Middle frontal gyrus (tissue), 1 donor: ENCODE measurements at regions not wholly inside any gene's neighbourhood (a gene's known extent, or its start where the extent isn't known, plus 50 kb on each side); places are given as distances from the start of the nearest gene placed in this dataset.

Experiments used
- DNase-seq: peaks from one replicate; pipeline ENCODE4 v3.0.0-alpha.2; 2015; ENCODE audit warnings: low spot score; ENCODE audit errors: extremely low spot score

GRCh38 chr4:42750091-42750490, 93.2 kb upstream of the ATP8A1 start:
- no peak for DNase-seq

- DNase-seq, result no peak
Measured at GRCh38 chr4:42747971-42748370, 91.1 kb upstream of the ATP8A1 start.

- no peak for DNase-seq
Measured at GRCh38 chr4:42736527-42737195, 79.8 kb upstream of the ATP8A1 start.

- no peak for DNase-seq
Measured at GRCh38 chr4:42733380-42733779, 76.5 kb upstream of the ATP8A1 start.

GRCh38 chr4:42732776-42733175, 75.9 kb upstream of the ATP8A1 start:
- no peak for DNase-seq

GRCh38 chr4:42729505-42730237, 72.8 kb upstream of the ATP8A1 start:
- no peak for DNase-seq

- no peak for DNase-seq
Measured at GRCh38 chr4:42724451-42724850, 67.5 kb upstream of the ATP8A1 start.

GRCh38 chr4:42720533-42720932, 63.6 kb upstream of the ATP8A1 start:
- DNase-seq, result no peak

GRCh38 chr4:42719257-42719656, 62.4 kb upstream of the ATP8A1 start:
- no peak for DNase-seq

- DNase-seq, result no peak
Measured at GRCh38 chr4:42718336-42718735, 61.4 kb upstream of the ATP8A1 start.

- DNase-seq, result no peak
Measured at GRCh38 chr4:42716996-42717395, 60.1 kb upstream of the ATP8A1 start.

GRCh38 chr4:42715807-42716482, 59.0 kb upstream of the ATP8A1 start:
- no peak for DNase-seq

GRCh38 chr4:42713391-42713790, 56.5 kb upstream of the ATP8A1 start:
- no peak for DNase-seq

- DNase-seq, result no peak
Measured at GRCh38 chr4:42712854-42713253, 55.9 kb upstream of the ATP8A1 start.

GRCh38 chr4:42711496-42711895, 54.6 kb upstream of the ATP8A1 start:
- no peak for DNase-seq

- no peak for DNase-seq
Measured at GRCh38 chr4:42710761-42711160, 53.9 kb upstream of the ATP8A1 start.

GRCh38 chr4:42710329-42710728, 53.4 kb upstream of the ATP8A1 start:
- DNase-seq, result peak; percentile 16

- DNase-seq, result no peak
Measured at GRCh38 chr4:42709392-42710065, 52.6 kb upstream of the ATP8A1 start.

GRCh38 chr4:42708625-42709024, 51.7 kb upstream of the ATP8A1 start:
- DNase-seq, result no peak
